HCT116 (cell line): ENCODE measurements at regions not wholly inside any gene's neighbourhood (a gene's known extent, or its start where the extent isn't known, plus 50 kb on each side); places are given as distances from the start of the nearest gene placed in this dataset.

Source experiments
- ATAC-seq: fragments of 200-7000 bp; cut with Tn5 transposase; 2 replicates; pipeline ENCODE4 v1.9.1; 2020; ENCODE audit warnings: mild to moderate bottlenecking, moderate library complexity
- BruUV-seq: library from RNA; stranded (reverse); fragments of 400-500 nt; replicated peaks from 2 replicates; lab custom pipeline; 2021; lab: Mats Ljungman, UMichigan
- CTCF ChIA-PET: fragments of 300-600 bp; sonication (Branson Sonifier 250); formaldehyde crosslinking; loops from one replicate; lab custom pipeline; 2021; ENCODE audit warnings: antibody characterized with exemption; lab: Charles Lee
- POLR2A ChIA-PET: fragments of 300-600, 350-600 bp; sonication (Branson Sonifier 250); formaldehyde crosslinking; loops from one replicate; lab custom pipeline; 2021; ENCODE audit warnings: antibody characterized with exemption; lab: Charles Lee
- RAD21 ChIA-PET, 2 experiments: fragments of 300-600 bp; sonication (Branson Sonifier 250); formaldehyde crosslinking; loops; one replicate each; lab custom pipeline; 2023; ENCODE audit warnings: low total read pairs in 2 of 2; ENCODE audit not compliant: uncharacterized antibody in 2 of 2, unreplicated experiment in 2 of 2, low non-redundant PET in 1 of 2; lab: Charles Lee
- DNase-seq: peaks from one replicate; pipeline ENCODE4 v3.0.0-alpha.2; 2010; ENCODE audit warnings: low read depth, low spot score
- H2AFZ ChIP-seq: fragments of 200-600 bp; shearing (Covaris generic), sonication (generic); 2 replicates; pipeline ENCODE4 v1.6.1; 2017; ENCODE audit warnings: low read depth, mixed run types, mixed read lengths, antibody characterized with exemption, low read length; ENCODE audit not compliant: poor library complexity, severe bottlenecking
- H3K27ac ChIP-seq: 2 replicates; pipeline ENCODE4 v1.5.1; 2012; ENCODE audit warnings: low read depth, low read length
- H3K27me3 ChIP-seq: fragments of 200-600 bp; sonication (generic); 2 replicates; pipeline ENCODE4 v1.6.1; 2016; ENCODE audit warnings: mixed run types, low read length, mixed read lengths; ENCODE audit not compliant: insufficient read depth
- H3K36me3 ChIP-seq, 2 experiments: fragments of 200-500 bp in 1 of 2; fragments of 200-600 bp in 1 of 2; sonication (Bioruptor generic) in 1 of 2; sonication (generic) in 1 of 2; 2 replicates each; pipeline versions ENCODE4 v1.5.1 to v1.6.1; 2014 to 2016; ENCODE audit warnings: low read length in 2 of 2, inconsistent platforms in 1 of 2, mixed read lengths in 1 of 2, mixed run types in 1 of 2; ENCODE audit not compliant: insufficient read depth in 2 of 2, control insufficient read depth in 1 of 2
- H3K4me1 ChIP-seq, 2 experiments: fragments of 200-600 bp in 1 of 2; sonication (generic) in 1 of 2; 2 replicates each; pipeline versions ENCODE4 v1.5.1 to v1.6.1; 2012 to 2017; ENCODE audit warnings: low read length in 2 of 2, inconsistent platforms in 1 of 2, mild to moderate bottlenecking in 1 of 2, mixed read lengths in 1 of 2, mixed run types in 1 of 2, moderate library complexity in 1 of 2; ENCODE audit not compliant: insufficient read depth in 2 of 2, control insufficient read depth in 1 of 2
- H3K4me2 ChIP-seq: fragments of 200-600 bp; sonication (generic); 2 replicates; pipeline ENCODE4 v1.6.1; 2017; ENCODE audit warnings: mixed run types, low read length, mixed read lengths
- H3K4me3 ChIP-seq, 2 experiments: fragments of 200-600 bp in 1 of 2; sonication (generic) in 1 of 2; replicated peaks in 1 of 2; 2 replicates each; pipeline ENCODE4 v1.5.1; 2011 to 2016; ENCODE audit warnings: low read length in 2 of 2, control low read depth in 1 of 2, low read depth in 1 of 2, mild to moderate bottlenecking in 1 of 2, mixed read lengths in 1 of 2, mixed run types in 1 of 2
- H3K79me2 ChIP-seq: fragments of 200-600 bp; sonication (generic); 2 replicates; pipeline ENCODE4 v1.6.1; 2017; ENCODE audit warnings: mild to moderate bottlenecking, mixed run types, low read length, moderate library complexity, mixed read lengths; ENCODE audit not compliant: insufficient read depth
- H3K9ac ChIP-seq: fragments of 200-600 bp; sonication (generic); 2 replicates; pipeline ENCODE4 v1.6.1; 2016; ENCODE audit warnings: low read length, mixed read lengths
- H3K9me2 ChIP-seq: fragments of 200-600 bp; sonication (generic), shearing (Covaris generic); 2 replicates; pipeline ENCODE4 v1.6.1; 2017; ENCODE audit warnings: mixed run types, mild to moderate bottlenecking, moderate library complexity; ENCODE audit not compliant: insufficient read depth
- H3K9me3 ChIP-seq, 2 experiments: fragments of 200-500 bp in 1 of 2; fragments of 200-600 bp in 1 of 2; sonication (Bioruptor generic) in 1 of 2; sonication (generic) in 1 of 2; 2 replicates each; pipeline ENCODE4 v1.6.1; 2014 to 2017; ENCODE audit warnings: low read length in 2 of 2, mixed read lengths in 2 of 2, inconsistent platforms in 1 of 2, low read depth in 1 of 2, mild to moderate bottlenecking in 1 of 2, mixed run types in 1 of 2, moderate library complexity in 1 of 2; ENCODE audit not compliant: control insufficient read depth in 1 of 2, insufficient read depth in 1 of 2
- H4K20me1 ChIP-seq: fragments of 200-600 bp; sonication (generic), shearing (Covaris generic); 2 replicates; pipeline ENCODE4 v1.6.1; 2017; ENCODE audit warnings: mixed run types, mild to moderate bottlenecking, moderate library complexity; ENCODE audit not compliant: insufficient read depth
- CBX3 ChIP-seq: IDR thresholded peaks from 2 replicates; pipeline ENCODE4 v1.6.1; 2012; ENCODE audit warnings: low read depth
- CTCF ChIP-seq, 3 experiments: fragments of 200-600 bp in 1 of 3; sonication (generic) in 1 of 3; IDR thresholded peaks in 2 of 3; conservative IDR thresholded peaks in 1 of 3; 2 replicates each; pipeline ENCODE4 v1.5.1; 2012 to 2017; ENCODE audit warnings: low read depth in 2 of 3, low read length in 2 of 3, antibody characterized with exemption in 1 of 3, borderline replicate concordance in 1 of 3, control low read depth in 1 of 3, mild to moderate bottlenecking in 1 of 3, mixed read lengths in 1 of 3, mixed run types in 1 of 3, moderate library complexity in 1 of 3; ENCODE audit not compliant: insufficient read depth in 1 of 3
- EGR1 ChIP-seq: IDR thresholded peaks from 2 replicates; pipeline ENCODE4 v1.6.1; 2012; ENCODE audit warnings: low read depth
- EZH2 ChIP-seq: fragments of 200-600 bp; sonication (generic); IDR thresholded peaks from 2 replicates; pipeline ENCODE4 v1.6.1; 2017; ENCODE audit warnings: antibody characterized with exemption, mixed run types
- EZH2phosphoT487 ChIP-seq: fragments of 200-600 bp; IDR thresholded peaks from 2 replicates; pipeline ENCODE4 v1.6.1; 2018; ENCODE audit warnings: antibody characterized with exemption, borderline replicate concordance
- FOSL1 ChIP-seq: IDR thresholded peaks from 2 replicates; pipeline ENCODE4 v1.6.1; 2012; ENCODE audit warnings: low read depth
- JUND ChIP-seq: IDR thresholded peaks from 2 replicates; pipeline ENCODE4 v1.6.1; 2012
- POLR2A ChIP-seq: IDR thresholded peaks from 2 replicates; pipeline ENCODE4 v1.7.0; 2011; ENCODE audit warnings: borderline replicate concordance; ENCODE audit not compliant: insufficient read depth, insufficient read length; ENCODE audit errors: extremely low read depth
- SIN3A ChIP-seq: IDR thresholded peaks from 2 replicates; pipeline ENCODE4 v1.6.1; 2012; ENCODE audit warnings: low read depth
- SP1 ChIP-seq: IDR thresholded peaks from 2 replicates; pipeline ENCODE4 v1.6.1; 2012; ENCODE audit warnings: low read depth
- SRF ChIP-seq: IDR thresholded peaks from 2 replicates; pipeline ENCODE4 v1.6.1; 2012; ENCODE audit warnings: low read depth
- TCF7L2 ChIP-seq: IDR thresholded peaks from 2 replicates; pipeline ENCODE4 v1.7.0; 2011; ENCODE audit warnings: borderline replicate concordance, inconsistent platforms; ENCODE audit not compliant: insufficient read depth, insufficient read length; ENCODE audit errors: extremely low read depth
- YY1 ChIP-seq: IDR thresholded peaks from 2 replicates; pipeline ENCODE4 v1.6.1; 2011; ENCODE audit warnings: low read length, low read depth, moderate library complexity, mild to moderate bottlenecking; ENCODE audit not compliant: insufficient replicate concordance; ENCODE audit errors: extremely low read depth
- ZNF274 ChIP-seq: fragments of 200-500 bp; sonication (Bioruptor generic); IDR thresholded peaks from 2 replicates; pipeline ENCODE4 v1.6.1; 2014; ENCODE audit warnings: mild to moderate bottlenecking, low read depth, low read length, inconsistent platforms
- intact Hi-C: fragments of 100-400 bp; cut with micrococcal nuclease; formaldehyde crosslinking; loops from 2 replicates; pipeline ENCODE4 v1.10.0; 2022

- no peak overlapping the region for H3K27ac ChIP-seq
- no peaks in the 10 kb centered on the region for H3K36me3 ChIP-seq
- peaks cover 6% of the 10 kb centered on the region; the same call in 1 of the 2 replicates for H3K27me3 ChIP-seq
- DNase-seq: no peak
- H3K9me3 ChIP-seq: no peaks in the 10 kb centered on the region
- H3K4me3 ChIP-seq: no peak overlapping the region
- TF ChIP-seq CBX3: no peak
- TF ChIP-seq, all 23 proteins: peak for 0
- no TSS peak for BruUV-seq
- H3K4me2 ChIP-seq: no peak overlapping the region
- H3K4me1 ChIP-seq: peaks cover 24 to 32% of the 10 kb centered on the region in 2 experiments
- no peaks in the 10 kb centered on the region for H3K79me2 ChIP-seq
- ChIA-PET CTCF (no interaction called here), RAD21 (no interaction called here), POLR2A (no interaction called here)
- H4K20me1 ChIP-seq: no peaks in the 10 kb centered on the region
- H3K9ac ChIP-seq: no peak overlapping the region
- no peak for ATAC-seq
- intact Hi-C loops: no loop called here
- H3K9me2 ChIP-seq: no peaks in the 10 kb centered on the region
- H2AFZ ChIP-seq: no peak overlapping the region
Measured at GRCh38 chr5:173785400-173785799, 102.7 kb upstream of the CPEB4 start.

- Histone ChIP-seq H3K4me2 (no peak overlapping the region), H3K79me2 (no peaks in the 10 kb centered on the region), H3K4me1 (peaks cover 24 to 32% of the 10 kb centered on the region in 2 experiments), H3K27me3 (peaks cover 6% of the 10 kb centered on the region; the same call in 1 of the 2 replicates), H3K27ac (no peak overlapping the region), H4K20me1 (no peaks in the 10 kb centered on the region), H3K4me3 (no peak overlapping the region), H3K9ac (no peak overlapping the region), H3K9me3 (no peaks in the 10 kb centered on the region), H3K36me3 (no peaks in the 10 kb centered on the region), H3K9me2 (no peaks in the 10 kb centered on the region), H2AFZ (no peak overlapping the region)
- no TSS peak for BruUV-seq
- TF ChIP-seq ZNF274: no peak
- no peak for TF ChIP-seq EGR1
- TF ChIP-seq EZH2phosphoT487: no peak
- no peak for TF ChIP-seq POLR2A
- no peak for TF ChIP-seq CBX3
- TF ChIP-seq TCF7L2: no peak
- TF ChIP-seq FOSL1: no peak
- TF ChIP-seq SRF: no peak
- TF ChIP-seq CTCF (IDR thresholded peaks at IDR 0.05 in 2 of 3, conservative IDR thresholded peaks at IDR 0.05 in 1 of 3; ENCODE audit: borderline replicate concordance in 1 of 3, insufficient read depth in 1 of 3, low read depth in 2 of 3, low read length in 2 of 3): no peak
- TF ChIP-seq SP1: no peak
- no peak for TF ChIP-seq EZH2
- no peak for TF ChIP-seq SIN3A
- no peak for TF ChIP-seq YY1
- TF ChIP-seq JUND: no peak
- POLR2A ChIA-PET: no interaction called here
- RAD21 ChIA-PET: no interaction called here
- DNase-seq: no peak
- ATAC-seq: no peak
- CTCF ChIA-PET: no interaction called here
- intact Hi-C loops: no loop called here
Measured at GRCh38 chr5:173785866-173786265, 102.3 kb upstream of the CPEB4 start.
